Psoas muscle (tissue), 7 donors: ENCODE measurements at regions not wholly inside any gene's neighbourhood (a gene's known extent, or its start where the extent isn't known, plus 50 kb on each side); places are given as distances from the start of the nearest gene placed in this dataset.
"Not testable (repeated sequence)": the region's sequence is repeated elsewhere in the genome, so short reads cannot be mapped to it uniquely, and the experiment has no call there.

ENCODE experiments used
- ATAC-seq, 4 donors: fragments of 200-7000 bp; cut with Tn5 transposase; one replicate each; pipeline ENCODE4 v1.9.1; 2020; ENCODE audit warnings: moderate library complexity in 3 of 4, mild to moderate bottlenecking in 2 of 4
- DNase-seq, 2 donors: peaks; one replicate each; pipeline ENCODE4 v3.0.0-alpha.2; 2020
- H3K27ac ChIP-seq: fragments of 200-600 bp; one replicate; pipeline ENCODE4 v1.8.0; 2022
- H3K27me3 ChIP-seq, 3 donors: fragments of 200-600 bp in 1 of 3; one replicate each; pipeline versions ENCODE4 v1.6.1 to v1.8.0; 2013 to 2022; ENCODE audit warnings: low read length in 2 of 3, mild to moderate bottlenecking in 2 of 3, moderate library complexity in 1 of 3; ENCODE audit not compliant: insufficient read depth in 3 of 3
- H3K36me3 ChIP-seq, 2 donors: fragments of 200-600 bp in 1 of 2; one replicate each; pipeline versions ENCODE4 v1.6.1 to v1.8.0; 2013 to 2022; ENCODE audit warnings: low read depth in 1 of 2, mild to moderate bottlenecking in 1 of 2, moderate library complexity in 1 of 2; ENCODE audit not compliant: insufficient read depth in 1 of 2
- H3K4me1 ChIP-seq: fragments of 200-600 bp; one replicate; pipeline ENCODE4 v1.8.0; 2022
- H3K4me3 ChIP-seq: fragments of 200-600 bp; one replicate; pipeline ENCODE4 v1.8.0; 2022; ENCODE audit warnings: mild to moderate bottlenecking
- H3K9me3 ChIP-seq: fragments of 200-600 bp; one replicate; pipeline ENCODE4 v1.8.0; 2022
- CTCF ChIP-seq: fragments of 200-600 bp; IDR thresholded peaks from one replicate; pipeline ENCODE4 v1.8.0; 2022; ENCODE audit warnings: antibody characterized with exemption
- WGBS, 3 donors: extraction: QIAGEN DNeasy Blood & Tissue Kit; methylation state at CpG; one replicate each; pipeline versions ENCODE4 v1.1.6 to v1.1.7; 2013; 5-methylcytosine and 5-hydroxymethylcytosine counted together
- intact Hi-C, 2 donors: fragments of 100-400 bp; cut with DNase I; formaldehyde crosslinking; loops; one replicate each; pipeline versions ENCODE4 v1.11.0 to v1.14.2; 2022
- donor health status: healthy with polysubstance abuse.
- donor health status: DM: no; HTN: no; CAD: no; lungs with moderate emphysema.
- donor health status: Bipolar disorder and iron deficiency.
- donor health status: healthy.
- donor health status: DM: yes; HTN: yes; CAD: no.
- donor health status: DM: no; HTN: no; CAD: no.
- donor health status: DM: yes; HTN: yes; CAD: no.

DNA sequence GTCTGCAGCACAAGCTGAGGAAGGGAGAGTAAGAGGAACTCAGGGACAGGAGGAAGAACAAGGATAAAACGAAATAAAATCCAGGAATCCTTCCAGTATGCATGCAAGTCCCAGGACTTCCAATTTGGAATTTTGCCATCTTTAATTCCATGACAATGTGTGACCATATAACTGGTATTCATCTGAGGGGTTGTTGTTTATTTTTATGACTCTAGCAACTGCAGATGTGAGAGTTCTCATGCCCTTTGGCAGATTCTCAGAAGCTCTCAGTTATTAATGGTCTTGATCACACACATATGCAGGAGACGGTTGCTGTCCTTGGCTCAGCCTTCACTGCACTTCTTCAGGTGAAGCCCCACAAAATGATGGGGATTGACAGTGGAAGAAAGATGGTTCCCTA lies 148.2 kb downstream of the SMIM20 start:
- DNase-seq (no peak), ATAC-seq (no peak)
- Histone ChIP-seq H3K27ac (no peak overlapping the region), H3K36me3 (no peaks in the 10 kb centered on the region), H3K4me3 (no peak overlapping the region), H3K4me1 (no peaks in the 10 kb centered on the region), H3K9me3 (no peaks in the 10 kb centered on the region), H3K27me3 (no peaks in the 10 kb centered on the region)
- TF ChIP-seq CTCF: no peak
- intact Hi-C loops: no loop called here
- WGBS, 3 donors: 34 to 41% (median 39%) methylated on average over 2 of the region's 2 CpGs

GRCh38 chr4:26064009-26064408 lies 150.0 kb downstream of the SMIM20 start:
- H3K4me3 ChIP-seq, H3K27ac ChIP-seq, ATAC-seq, H3K4me1 ChIP-seq, H3K27me3 ChIP-seq, intact Hi-C loops, DNase-seq, H3K9me3 ChIP-seq, H3K36me3 ChIP-seq: not testable (repeated sequence)
- WGBS, 3 donors: 95 to 98% (median 96%) methylated on average over 24 to 34 of the region's 34 CpGs

DNA sequence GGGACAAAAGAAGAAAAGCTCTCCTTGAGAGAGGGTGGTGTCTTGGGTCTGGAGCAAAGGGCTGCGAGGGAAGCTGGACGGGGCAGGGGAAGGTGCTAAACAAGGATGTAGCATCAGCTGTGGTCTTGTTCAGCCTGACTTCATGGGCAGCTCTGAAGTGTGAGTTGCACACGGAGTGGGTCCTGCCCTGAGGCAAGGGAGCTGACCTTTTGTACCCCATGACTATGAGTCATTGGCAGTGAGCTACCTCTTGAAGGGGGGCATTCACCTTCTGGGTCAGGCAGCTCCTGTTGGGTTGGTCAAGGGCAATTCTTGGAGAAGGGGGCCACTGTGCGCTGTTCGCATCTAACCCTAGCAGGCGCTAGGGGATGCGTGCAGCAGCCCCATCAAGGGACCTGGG lies 151.8 kb downstream of the SMIM20 start:
- ATAC-seq (no peak), DNase-seq (no peak)
- H3K4me3 ChIP-seq: no peak overlapping the region
- H3K27ac ChIP-seq: no peak overlapping the region
- no peaks in the 10 kb centered on the region for H3K27me3 ChIP-seq
- H3K9me3 ChIP-seq: no peaks in the 10 kb centered on the region
- intact Hi-C loops: no loop called here
- no peak for TF ChIP-seq CTCF
- H3K4me1 ChIP-seq: no peaks in the 10 kb centered on the region
- WGBS, 3 donors: 90 to 92% (median 91%) methylated on average over 7 of the region's 7 CpGs
- H3K36me3 ChIP-seq: no peaks in the 10 kb centered on the region

DNA sequence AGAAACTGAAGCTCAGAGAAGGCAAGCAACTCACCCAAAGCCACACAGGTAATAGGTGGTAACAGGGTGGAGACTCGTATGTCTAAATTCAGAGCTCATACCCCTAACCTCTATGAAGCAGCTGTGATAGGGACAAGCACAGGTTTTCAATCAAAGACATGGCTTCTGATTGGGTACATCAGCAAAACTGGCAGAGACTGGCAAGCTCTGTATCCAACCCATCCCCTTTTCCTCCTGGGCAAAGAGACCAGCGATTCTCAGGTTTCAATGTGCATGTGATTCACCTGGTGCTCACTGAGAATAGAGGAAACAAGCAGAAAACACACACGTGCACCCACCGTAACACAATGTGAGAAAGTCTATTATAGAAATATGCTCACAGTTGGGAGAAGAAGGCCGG lies 153.0 kb downstream of the SMIM20 start:
- intact Hi-C loops: no loop called here

DNA sequence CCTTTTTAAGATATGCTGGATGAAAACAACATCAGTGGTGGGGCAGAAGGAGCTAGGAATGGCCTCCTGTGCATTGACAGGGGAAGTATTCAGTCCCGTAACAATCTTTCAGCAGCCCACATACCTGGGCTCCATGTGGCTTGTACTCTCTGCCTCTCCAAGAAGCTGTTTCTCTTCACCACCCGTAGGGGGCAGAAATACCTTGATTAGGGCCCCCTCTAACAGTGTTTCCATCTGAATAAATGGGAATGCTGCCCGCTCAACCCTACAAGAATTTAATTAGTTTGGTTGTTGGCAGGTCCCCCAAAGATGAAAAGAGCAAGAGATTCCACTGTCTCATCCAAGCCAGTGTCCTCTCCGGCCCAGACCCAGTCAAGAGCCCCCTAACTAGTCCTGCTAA lies 155.2 kb downstream of the SMIM20 start:
- ATAC-seq: no peak
- Histone ChIP-seq H3K4me3 (no peak overlapping the region), H3K27ac (no peak overlapping the region), H3K27me3 (no peaks in the 10 kb centered on the region), H3K4me1 (no peaks in the 10 kb centered on the region), H3K36me3 (no peaks in the 10 kb centered on the region), H3K9me3 (peaks cover 7% of the 10 kb centered on the region)
- no peak for DNase-seq
- intact Hi-C loops: no loop called here
- 67 to 69% (median 68%) methylated on average over 4 of the region's 4 CpGs for WGBS, 3 donors
- TF ChIP-seq CTCF: peak; percentile 12

More for the DNA sequence above, 153.0 kb downstream of the SMIM20 start:
- ATAC-seq (no peak), DNase-seq (no peak)
- 85 to 92% (median 87%) methylated on average over 5 of the region's 5 CpGs for WGBS, 3 donors
- H3K27me3 ChIP-seq: no peaks in the 10 kb centered on the region
- H3K27ac ChIP-seq: no peak overlapping the region
- H3K4me3 ChIP-seq: no peak overlapping the region
- no peak for TF ChIP-seq CTCF
- no peaks in the 10 kb centered on the region for H3K36me3 ChIP-seq
- no peaks in the 10 kb centered on the region for H3K4me1 ChIP-seq
- H3K9me3 ChIP-seq: peaks cover 7% of the 10 kb centered on the region
